Cardiac muscle cell (in vitro differentiated cells and primary cell): ENCODE measurements at regions not wholly inside any gene's neighbourhood (a gene's known extent, or its start where the extent isn't known, plus 50 kb on each side); places are given as distances from the start of the nearest gene placed in this dataset.

Source experiments
- DNase-seq, 2 donors: peaks; one replicate each; pipeline versions ENCODE4 v3.0.0 to v3.0.0-alpha.2; 2010 to 2017; ENCODE audit warnings: low read depth in 1 of 2, low spot score in 1 of 2
- H3K27ac ChIP-seq: fragments of 200-600 bp; sonication (generic); 2 replicates; pipeline ENCODE4 v1.5.1; 2016
- H3K27me3 ChIP-seq: fragments of 200-600 bp; sonication (generic); 2 replicates; pipeline ENCODE4 v1.6.0; 2016; ENCODE audit warnings: control low read depth
- H3K36me3 ChIP-seq: fragments of 200-600 bp; sonication (generic); 2 replicates; pipeline ENCODE4 v1.5.1; 2016; ENCODE audit warnings: control low read depth
- H3K4me1 ChIP-seq: fragments of 200-600 bp; sonication (generic); 2 replicates; pipeline ENCODE4 v1.8.1; 2017; ENCODE audit warnings: low read depth, mild to moderate bottlenecking, mixed run types
- H3K4me3 ChIP-seq: fragments of 200-600 bp; sonication (generic); 2 replicates; pipeline ENCODE4 v1.5.1; 2016; ENCODE audit warnings: mild to moderate bottlenecking
- H3K9me3 ChIP-seq: fragments of 200-600 bp; sonication (generic); 2 replicates; pipeline ENCODE4 v1.5.1; 2017; ENCODE audit warnings: low read depth, mild to moderate bottlenecking, control low read depth
- CTCF ChIP-seq: IDR thresholded peaks from 2 replicates; pipeline ENCODE4 v1.5.1; 2012; ENCODE audit warnings: low read depth, mild to moderate bottlenecking, low read length

- H3K27me3 ChIP-seq: no peaks in the 10 kb centered on the region
- H3K4me1 ChIP-seq: no peaks in the 10 kb centered on the region
- peak overlapping the region; percentile 13 for H3K27ac ChIP-seq
- peaks cover 7% of the 10 kb centered on the region for H3K36me3 ChIP-seq
- H3K4me3 ChIP-seq: no peak overlapping the region
- H3K9me3 ChIP-seq: no peaks in the 10 kb centered on the region
- DNase-seq: no peak
- TF ChIP-seq CTCF: no peak
Observed at GRCh38 chr9:109967651-109968642, 187.9 kb downstream of the PALM2AKAP2 start.

GRCh38 chr9:109969011-109969410 lies 189.0 kb downstream of the PALM2AKAP2 start:
- DNase-seq: peak; percentile 11 to 60
- H3K36me3 ChIP-seq: peaks cover 15% of the 10 kb centered on the region
- peak; percentile 44 for TF ChIP-seq CTCF
- no peaks in the 10 kb centered on the region for H3K4me1 ChIP-seq
- H3K4me3 ChIP-seq: no peak overlapping the region
- peak overlapping the region; percentile 13 for H3K27ac ChIP-seq
- no peaks in the 10 kb centered on the region for H3K27me3 ChIP-seq
- no peaks in the 10 kb centered on the region for H3K9me3 ChIP-seq

GRCh38 chr9:109969573-109970237 lies 189.7 kb downstream of the PALM2AKAP2 start:
- no peak for TF ChIP-seq CTCF
- H3K27me3 ChIP-seq: no peaks in the 10 kb centered on the region
- no peaks in the 10 kb centered on the region for H3K9me3 ChIP-seq
- H3K36me3 ChIP-seq: peaks cover 16% of the 10 kb centered on the region
- DNase-seq: no peak
- H3K4me3 ChIP-seq: no peak overlapping the region
- no peaks in the 10 kb centered on the region for H3K4me1 ChIP-seq
- peak overlapping the region; percentile 13 for H3K27ac ChIP-seq

- no peak for DNase-seq
- no peaks in the 10 kb centered on the region for H3K4me1 ChIP-seq
- TF ChIP-seq CTCF: no peak
Observed at GRCh38 chr9:109971226-109971625, 191.2 kb downstream of the PALM2AKAP2 start.

GRCh38 chr9:109972026-109972882 lies 192.3 kb downstream of the PALM2AKAP2 start:
- no peaks in the 10 kb centered on the region for H3K27me3 ChIP-seq
- H3K9me3 ChIP-seq: no peaks in the 10 kb centered on the region
- no peak overlapping the region for H3K27ac ChIP-seq
- no peak overlapping the region for H3K4me3 ChIP-seq
- H3K36me3 ChIP-seq: peaks cover 20% of the 10 kb centered on the region
- no peak for DNase-seq
- no peak for TF ChIP-seq CTCF
- no peaks in the 10 kb centered on the region for H3K4me1 ChIP-seq

More at GRCh38 chr9:109971226-109971625, 191.2 kb downstream of the PALM2AKAP2 start:
- Histone ChIP-seq H3K9me3 (no peaks in the 10 kb centered on the region), H3K36me3 (peaks cover 20% of the 10 kb centered on the region), H3K27me3 (no peaks in the 10 kb centered on the region), H3K4me3 (no peak overlapping the region), H3K27ac (no peak overlapping the region)
